ENCODE measurements at regions not wholly inside any gene's neighbourhood (a gene's known extent, or its start where the extent isn't known, plus 50 kb on each side); places are given as distances from the start of the nearest gene placed in this dataset.

DNA sequence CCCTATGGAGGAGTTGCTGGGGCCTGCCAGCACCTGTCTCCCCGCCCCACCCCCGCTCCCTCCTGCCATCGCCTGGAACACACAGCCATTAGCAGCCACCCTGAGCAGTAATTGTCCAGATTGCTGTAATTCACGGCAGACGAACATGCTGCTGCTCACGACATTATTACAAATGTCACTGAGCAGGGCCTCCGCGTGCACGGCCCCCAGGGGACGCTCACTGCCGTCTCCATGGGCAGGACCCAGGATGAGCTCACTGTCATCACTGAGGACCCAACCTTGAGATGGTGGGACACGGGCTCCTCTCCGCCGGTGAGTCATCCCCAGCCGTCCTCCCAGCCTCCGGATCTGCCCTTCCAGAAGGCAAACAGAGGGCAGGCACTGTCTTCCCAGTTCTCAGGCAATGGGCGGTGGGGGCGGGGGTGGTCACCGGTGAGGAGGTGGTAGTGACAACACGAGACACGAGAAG lies 100.4 kb downstream of the RFLNA start:
- no peak for DNase-seq (ENCODE audit: low spot score)

DNA sequence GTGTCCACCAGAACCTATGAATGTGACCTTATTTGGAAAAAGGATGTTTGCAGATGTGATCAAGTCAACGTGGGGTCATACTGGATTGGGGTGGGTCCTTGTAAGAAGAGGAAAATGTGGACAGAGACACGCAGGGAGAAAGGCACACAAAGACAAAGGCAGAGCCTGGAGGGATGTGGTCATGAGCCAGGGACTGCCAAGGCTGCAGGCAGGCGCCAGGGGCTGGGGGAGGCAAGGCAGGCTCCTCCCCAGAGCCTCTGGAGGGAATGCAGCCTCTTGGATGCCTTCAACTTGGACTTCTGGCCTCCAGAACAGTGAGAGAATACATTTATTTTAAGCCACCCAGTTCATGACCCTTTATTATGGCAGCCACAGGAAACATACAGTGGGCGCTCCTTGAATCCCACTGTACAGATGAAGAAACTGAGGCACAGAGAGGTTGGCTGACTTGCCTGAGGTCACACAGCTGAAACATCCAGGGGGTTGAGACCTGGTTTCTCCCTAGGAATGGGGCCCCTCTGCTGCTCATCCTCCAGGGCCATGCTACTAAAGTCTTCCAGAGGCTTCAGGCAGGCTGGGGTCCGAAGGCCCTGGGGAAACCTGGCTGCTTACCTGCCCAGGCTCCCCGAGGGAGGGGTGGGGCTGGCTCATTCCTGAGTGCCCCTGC lies 99.7 kb downstream of the RFLNA start:
- no peak for DNase-seq (ENCODE audit: low spot score)

DNA sequence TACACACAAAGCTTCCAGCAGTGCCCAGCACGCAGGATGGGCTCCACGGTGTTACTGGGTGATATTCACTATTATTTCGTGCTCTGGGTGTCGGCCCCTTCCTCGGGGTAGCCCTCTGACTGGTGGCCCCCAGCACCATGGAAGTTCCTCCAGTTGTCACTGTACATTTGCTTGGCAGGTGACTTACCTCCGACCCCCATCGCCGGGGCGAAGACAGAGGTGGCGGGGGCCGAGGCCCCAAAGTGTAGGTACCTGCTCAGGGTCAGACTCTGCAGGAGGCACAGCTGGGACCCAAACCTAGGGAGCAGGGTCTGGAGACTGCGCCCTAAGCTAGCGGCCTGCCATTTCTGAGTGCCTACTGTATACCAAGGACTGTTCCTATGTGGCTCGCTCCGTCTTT lies 98.9 kb downstream of the RFLNA start:
- DNase-seq (ENCODE audit: low spot score): no peak

- no peak for DNase-seq (ENCODE audit: low spot score)
Measured at GRCh38 chr12:124393414-124393790, 98.5 kb downstream of the RFLNA start.

DNA sequence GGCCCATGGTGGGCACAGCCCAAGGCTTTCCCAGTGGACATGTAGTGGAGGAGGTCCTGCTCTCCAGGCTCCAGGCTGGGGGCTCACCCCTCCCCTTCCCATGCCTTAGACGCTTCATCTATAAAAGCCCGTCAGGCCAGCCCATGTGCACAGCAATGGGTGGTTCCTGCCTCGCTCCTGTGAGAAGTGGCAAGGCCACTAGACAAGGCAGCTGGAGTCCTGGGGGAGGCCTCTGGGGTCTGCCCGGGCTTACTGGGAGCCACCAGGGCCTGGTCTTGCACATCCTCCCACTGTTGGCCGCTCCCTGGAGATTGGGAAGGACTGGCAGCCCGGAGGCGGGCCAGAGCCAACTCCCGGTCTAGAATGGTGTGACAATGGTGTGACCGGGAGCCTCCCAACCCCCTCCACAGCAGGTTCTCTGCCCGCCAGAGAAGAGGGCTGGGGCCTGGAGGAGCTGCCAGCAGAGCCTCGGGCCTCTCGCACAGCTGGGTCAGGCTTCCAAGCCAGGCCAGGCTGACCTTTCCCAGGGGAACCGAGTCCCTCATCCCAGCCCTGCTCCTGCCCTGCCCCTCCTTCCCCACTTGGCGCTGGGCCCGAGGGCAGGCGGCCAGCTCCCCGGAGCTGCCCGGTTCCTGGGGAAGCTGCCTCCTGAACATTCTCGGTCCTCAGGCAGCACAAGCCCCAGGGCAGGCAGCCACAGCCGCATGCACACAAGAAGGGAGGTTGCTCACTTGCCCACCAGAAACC lies 97.9 kb downstream of the RFLNA start:
- DNase-seq (ENCODE audit: low spot score): no peak

DNA sequence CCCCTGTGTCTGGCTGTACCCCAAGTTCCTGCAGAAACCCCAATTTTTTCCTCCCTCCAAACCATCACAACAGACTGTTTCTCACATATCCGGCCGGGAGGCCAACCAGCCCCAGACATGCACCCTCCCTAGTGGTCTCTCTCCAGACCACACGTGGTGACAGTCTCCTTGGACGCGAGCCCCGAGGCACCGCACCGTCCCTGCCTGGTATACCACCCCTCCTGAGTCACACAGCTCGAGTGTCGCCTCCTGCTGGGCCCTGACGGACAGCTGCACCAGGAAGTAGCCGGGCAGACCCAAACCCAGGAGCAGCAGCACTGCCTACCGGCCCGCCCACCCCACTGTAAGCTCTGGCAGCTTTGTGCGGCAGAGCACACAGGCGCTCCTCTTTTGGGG lies 97.4 kb downstream of the RFLNA start:
- DNase-seq (ENCODE audit: low spot score): no peak

- peak; percentile 32 for DNase-seq (ENCODE audit: low spot score)
Measured at GRCh38 chr12:124391340-124392261, 96.7 kb downstream of the RFLNA start.

DNA sequence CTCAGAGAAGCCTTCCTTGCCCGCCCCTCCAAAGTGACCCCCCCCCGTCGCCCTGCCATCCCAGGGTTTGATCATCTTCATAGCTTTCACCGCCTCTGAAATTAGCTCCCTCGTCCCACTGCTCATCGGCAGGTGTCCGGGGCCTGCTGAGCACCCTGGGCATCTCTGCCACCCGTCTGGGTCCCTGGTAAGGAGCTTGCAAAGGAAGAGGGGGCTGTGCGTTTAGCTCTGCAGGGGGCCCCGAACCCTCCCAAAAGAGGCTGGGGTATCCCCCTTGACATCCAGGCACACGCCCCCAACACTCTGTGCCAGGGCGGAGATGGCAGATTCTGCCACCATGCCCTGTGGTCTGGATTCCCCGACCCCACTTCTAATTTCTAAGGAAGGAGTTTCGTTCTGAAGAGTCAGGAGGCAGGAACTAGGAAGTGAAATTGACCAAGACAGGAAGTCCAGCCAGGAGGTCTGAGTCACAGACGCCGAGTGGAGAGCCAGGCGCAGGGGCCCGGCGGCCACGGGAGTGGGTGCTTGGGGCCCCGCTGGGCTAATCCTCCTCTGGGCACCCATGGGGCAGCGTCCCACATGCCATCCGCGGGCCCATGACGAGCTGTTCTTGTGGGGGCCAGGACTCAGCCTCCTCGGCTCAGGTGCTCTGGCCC lies 95.7 kb downstream of the RFLNA start:
- no peak for DNase-seq (ENCODE audit: low spot score)

DNA sequence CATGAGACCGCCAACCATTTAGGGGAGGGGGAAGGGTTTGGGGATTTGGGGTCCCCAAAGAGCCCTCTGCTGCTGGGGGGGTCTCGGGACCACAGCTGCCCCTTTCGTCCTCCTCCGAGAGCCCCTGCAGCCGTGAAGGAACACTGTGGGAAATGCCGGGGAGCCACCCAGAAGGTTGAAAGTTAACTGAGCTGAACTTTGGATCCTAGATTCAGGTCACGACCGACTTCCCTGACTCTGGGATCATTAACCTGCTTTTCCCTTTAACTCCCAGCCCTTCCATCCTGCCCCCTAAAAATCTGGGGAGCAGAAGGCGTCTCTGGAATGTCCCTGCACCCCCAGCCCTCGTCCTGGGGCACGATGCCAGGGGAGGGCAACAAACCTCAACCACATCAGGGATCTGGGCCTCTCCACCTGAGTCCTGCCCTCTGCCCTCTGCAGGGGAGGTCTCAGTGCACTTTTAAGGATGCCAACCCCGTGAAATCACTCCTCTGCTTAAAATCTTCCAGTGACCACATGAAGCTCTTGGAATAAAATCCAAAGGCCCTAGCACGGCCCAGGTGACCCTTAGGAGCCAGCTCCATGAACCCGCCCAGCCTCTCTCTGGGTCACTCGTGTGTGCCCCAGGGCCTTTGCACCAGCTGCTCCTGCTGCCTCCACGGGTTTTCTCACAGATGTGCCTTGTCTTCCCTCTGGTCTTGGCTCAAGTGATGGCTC lies 95.0 kb downstream of the RFLNA start:
- no peak for DNase-seq (ENCODE audit: low spot score)

GRCh38 chr12:124389138-124389724 lies 94.3 kb downstream of the RFLNA start:
- peak; percentile 42 for DNase-seq (ENCODE audit: low spot score)

GRCh38 chr12:124388679-124389137 lies 93.8 kb downstream of the RFLNA start:
- DNase-seq (ENCODE audit: low spot score): no peak

DNA sequence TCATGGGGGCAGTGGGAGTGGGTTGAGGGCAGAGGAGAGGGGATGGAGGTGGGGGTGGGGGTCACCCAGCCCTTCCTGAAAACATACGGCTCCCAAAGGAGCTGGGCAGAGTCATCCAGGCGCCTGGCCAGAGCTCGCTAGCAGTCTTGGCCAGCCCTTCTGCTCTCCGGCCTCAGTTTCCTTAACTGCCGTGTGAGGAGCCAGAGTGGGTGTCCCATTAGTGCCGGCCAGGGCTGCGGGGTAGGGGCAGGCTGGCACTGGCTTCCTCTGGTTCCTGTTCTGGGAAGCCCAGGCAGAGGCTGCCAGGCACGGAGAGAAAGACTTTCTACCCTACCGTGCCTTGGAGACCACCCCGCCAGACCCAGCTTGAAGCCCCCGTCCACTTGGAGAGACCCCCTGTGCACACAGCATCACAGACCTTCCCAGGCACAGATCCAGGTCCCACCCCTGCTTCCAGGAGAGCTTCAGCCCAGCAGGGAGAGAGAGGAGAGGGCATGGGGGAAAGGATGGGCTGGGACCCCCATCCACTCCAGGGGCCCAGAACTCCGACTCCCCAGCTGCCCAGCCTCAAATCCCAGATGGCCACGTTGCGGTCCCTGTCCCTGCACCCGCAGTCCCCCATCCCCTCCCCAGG lies 93.3 kb downstream of the RFLNA start:
- DNase-seq (ENCODE audit: low spot score): no peak

DNA sequence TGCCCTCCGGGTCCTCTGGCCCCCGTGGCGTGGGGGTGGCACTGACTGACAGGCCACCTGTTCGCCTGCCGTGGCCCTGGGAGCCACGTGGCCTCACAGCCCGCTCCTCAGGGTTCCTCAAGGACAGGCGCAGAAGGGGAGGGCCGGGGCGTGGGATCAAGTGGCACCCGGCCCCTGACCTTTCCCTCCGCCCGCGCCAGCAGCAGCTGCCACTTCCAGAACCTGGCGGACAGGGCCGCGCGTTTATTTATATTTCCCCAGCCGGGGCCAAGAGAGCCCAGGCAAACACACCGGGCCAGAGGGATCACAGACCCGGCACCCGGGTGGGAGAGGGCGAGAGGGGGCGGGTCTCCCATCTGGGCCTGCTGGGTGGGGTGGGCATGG lies 92.6 kb downstream of the RFLNA start:
- DNase-seq (ENCODE audit: low spot score): no peak

- no peak for DNase-seq (ENCODE audit: low spot score)
Measured at GRCh38 chr12:124386661-124387527, 92.0 kb downstream of the RFLNA start.

- DNase-seq (ENCODE audit: low spot score): no peak
Measured at GRCh38 chr12:124386059-124386458, 91.2 kb downstream of the RFLNA start.

- DNase-seq (ENCODE audit: low spot score): no peak
Measured at GRCh38 chr12:124385219-124385969, 90.5 kb downstream of the RFLNA start.

GRCh38 chr12:124384299-124384894 lies 89.5 kb downstream of the RFLNA start:
- DNase-seq (ENCODE audit: low spot score): no peak

GRCh38 chr12:124383028-124383427 lies 88.1 kb downstream of the RFLNA start:
- DNase-seq (ENCODE audit: low spot score): no peak
